T-cell (primary cell): ENCODE measurements at regions not wholly inside any gene's neighbourhood (a gene's known extent, or its start where the extent isn't known, plus 50 kb on each side); places are given as distances from the start of the nearest gene placed in this dataset.

Experiments
- ATAC-seq, 4 experiments: fragments of 200-7000 bp in 3 of 4; fragments of 150-1000 bp in 1 of 4; cut with Tn5 transposase; replicated peaks in 1 of 4; 1 replicate in 3 of 4; 2 replicates in 1 of 4; pipeline ENCODE4 v1.10.0; 2021; ENCODE audit warnings: moderate library complexity in 3 of 4, mild to moderate bottlenecking in 2 of 4, moderate number of reproducible peaks in 1 of 4
- CTCF ChIA-PET, 2 donors: fragments of 300-600 bp; sonication (Branson Sonifier 250); formaldehyde crosslinking; loops; one replicate each; lab custom pipeline; 2022; ENCODE audit warnings: antibody characterized with exemption in 2 of 2; lab: Charles Lee
- POLR2A ChIA-PET, 2 donors: fragments of 300-600 bp; sonication (Branson Sonifier 250); formaldehyde crosslinking; loops; one replicate each; lab custom pipeline; 2022; ENCODE audit warnings: antibody characterized with exemption in 2 of 2; lab: Charles Lee
- DNase-seq, 35 experiments: peaks; one replicate each; pipeline versions ENCODE4 v3.0.0 to v3.0.0-alpha.2; 2013 to 2023
- H3K27ac ChIP-seq: one replicate; pipeline ENCODE4 v1.5.1; 2013; ENCODE audit warnings: low read length
- H3K27me3 ChIP-seq, 2 experiments: replicated peaks in 1 of 2; 1 replicate in 1 of 2; 2 replicates in 1 of 2; pipeline versions ENCODE4 v1.6.1 to v1.7.0; 2013; ENCODE audit warnings: low read length in 1 of 2, mixed read lengths in 1 of 2; ENCODE audit not compliant: control insufficient read depth in 2 of 2, insufficient read depth in 2 of 2; ENCODE audit errors: extremely low read depth in 1 of 2
- H3K36me3 ChIP-seq, 2 donors: 1 replicate in 1 of 2; 2 replicates in 1 of 2; pipeline versions ENCODE4 v1.6.1 to v1.7.0; 2013; ENCODE audit warnings: low read length in 1 of 2; ENCODE audit not compliant: control insufficient read depth in 2 of 2, insufficient read depth in 1 of 2; ENCODE audit errors: extremely low read depth in 1 of 2
- H3K4me1 ChIP-seq, 2 experiments: 1 replicate in 1 of 2; 2 replicates in 1 of 2; pipeline versions ENCODE4 v1.6.1 to v1.7.0; 2013; ENCODE audit warnings: low read length in 2 of 2, mixed read lengths in 1 of 2; ENCODE audit not compliant: insufficient read depth in 2 of 2, control insufficient read depth in 1 of 2; ENCODE audit errors: extremely low read depth in 1 of 2
- H3K4me3 ChIP-seq, 2 donors: 1 replicate in 1 of 2; 2 replicates in 1 of 2; pipeline versions ENCODE4 v1.5.1 to v1.7.0; 2013; ENCODE audit warnings: mild to moderate bottlenecking in 2 of 2, low read length in 1 of 2, moderate library complexity in 1 of 2; ENCODE audit not compliant: control insufficient read depth in 1 of 2; ENCODE audit errors: extremely low read depth in 1 of 2
- H3K9me3 ChIP-seq: 2 replicates; pipeline ENCODE4 v1.7.0; 2013
- H3K27ac Mint-ChIP-seq, 2 donors: one replicate each; pipeline ENCODE4 v1.8.0; 2020 to 2021; ENCODE audit warnings: mild to moderate bottlenecking in 2 of 2, mixed read lengths in 2 of 2
- H3K27me3 Mint-ChIP-seq, 2 donors: one replicate each; pipeline ENCODE4 v1.8.0; 2021 to 2022; ENCODE audit warnings: mixed read lengths in 2 of 2
- H3K36me3 Mint-ChIP-seq: one replicate; pipeline ENCODE4 v1.8.0; 2021; ENCODE audit warnings: mixed read lengths
- H3K4me1 Mint-ChIP-seq, 3 donors: one replicate each; pipeline ENCODE4 v1.8.0; 2020 to 2022; ENCODE audit warnings: mixed read lengths in 3 of 3, mild to moderate bottlenecking in 1 of 3
- H3K4me3 Mint-ChIP-seq, 3 donors: one replicate each; pipeline ENCODE4 v1.8.0; 2020 to 2022; ENCODE audit warnings: mild to moderate bottlenecking in 3 of 3, mixed read lengths in 3 of 3, moderate library complexity in 3 of 3
- H3K9me3 Mint-ChIP-seq, 3 donors: one replicate each; pipeline ENCODE4 v1.8.0; 2020 to 2022; ENCODE audit warnings: mixed read lengths in 3 of 3
- WGBS: methylation state at CpG from one replicate; pipeline ENCODE4 v1.1.5; 2013; ENCODE audit warnings: missing lambda C conversion rate; ENCODE audit not compliant: insufficient coverage; 5-methylcytosine and 5-hydroxymethylcytosine counted together

DNA sequence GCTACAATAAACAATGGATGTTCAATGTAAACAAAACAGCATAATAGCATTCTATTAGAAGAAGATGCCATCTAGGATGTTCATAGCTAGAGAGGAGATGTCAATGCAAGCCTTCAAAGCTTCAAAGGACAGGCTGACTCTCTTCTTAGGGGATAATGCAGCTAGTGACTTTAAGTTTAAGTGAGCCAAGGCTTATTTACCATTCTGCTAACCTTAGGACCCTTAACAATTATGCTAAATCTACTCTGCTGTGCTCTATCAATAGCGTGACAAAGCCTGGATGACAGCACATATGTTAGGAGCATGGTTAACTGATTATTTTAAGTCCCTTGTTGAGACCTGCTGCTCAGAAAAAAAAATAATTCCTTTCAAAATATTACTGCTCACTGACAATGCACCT lies 106.0 kb upstream of the SSTR1 start:
- Histone ChIP-seq H3K9me3 (peaks cover 3% of the 10 kb centered on the region), H3K27ac (no peak overlapping the region), H3K27me3 (no peaks in the 10 kb centered on the region), H3K4me1 (peaks cover 0 to 7% of the 10 kb centered on the region in 2 experiments), H3K4me3 (no peak overlapping the region), H3K36me3 (no peaks in the 10 kb centered on the region)
- no peaks in the 10 kb centered on the region for H3K36me3 Mint-ChIP-seq
- DNase-seq (no peak), ATAC-seq (no peak)
- H3K4me3 Mint-ChIP-seq = no peak overlapping the region
- peaks cover 4 to 29% (median 6%) of the 10 kb centered on the region in 3 donors for H3K9me3 Mint-ChIP-seq
- CTCF ChIA-PET = interaction anchor here in 1 of 2 donors (0.9 kb wide), 1 partner anchor 23 kb away, joined by 3 read pairs; no protein-coding TSS in a partner anchor
- H3K4me1 Mint-ChIP-seq = peaks cover 0 to 5% (median 1%) of the 10 kb centered on the region in 3 donors
- WGBS = no CpG with 5 or more reads among the region's 1 CpG
- POLR2A ChIA-PET = no interaction called here
- H3K27me3 Mint-ChIP-seq = no peaks in the 10 kb centered on the region
- no peak overlapping the region for H3K27ac Mint-ChIP-seq

DNA sequence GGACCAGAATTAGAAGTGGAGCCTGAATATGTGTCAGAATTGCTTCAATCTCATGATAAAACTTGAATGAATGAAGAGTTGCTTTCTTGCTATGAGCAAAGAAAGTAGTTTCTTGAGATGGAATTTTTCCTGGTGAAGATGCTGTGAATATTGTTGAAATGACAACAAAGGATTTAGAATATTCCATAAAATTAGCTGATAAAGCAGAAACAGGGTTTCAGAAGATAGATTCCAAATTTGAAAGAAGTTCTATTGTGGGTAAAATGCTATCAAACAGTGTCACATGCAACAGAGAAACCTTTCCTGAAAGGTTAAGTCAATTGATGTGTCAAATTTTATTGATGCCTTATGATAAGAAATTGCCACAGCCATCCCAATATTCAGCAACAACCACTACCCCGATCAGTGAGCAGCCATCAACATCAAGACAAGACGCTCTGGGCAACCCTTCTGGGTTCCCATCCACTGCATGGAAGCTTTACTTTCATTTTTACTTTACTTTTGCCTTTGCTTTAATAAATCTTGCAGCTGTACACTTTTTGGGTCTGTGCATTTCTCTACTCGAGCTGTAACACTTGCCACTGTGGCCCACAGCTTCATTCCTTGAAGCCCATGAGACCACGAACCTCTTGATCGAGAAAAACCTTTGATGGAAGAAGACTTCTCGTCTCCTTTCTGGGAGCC lies 104.0 kb upstream of the SSTR1 start:
- Mint-ChIP-seq H3K9me3 (peaks cover 6 to 18% (median 13%) of the 10 kb centered on the region in 3 donors), H3K36me3 (no peaks in the 10 kb centered on the region), H3K27ac (peak overlapping the region in 1 of 2 donors; percentile 7), H3K4me1 (peaks cover 3 to 9% (median 5%) of the 10 kb centered on the region in 3 donors), H3K27me3 (no peaks in the 10 kb centered on the region), H3K4me3 (no peak overlapping the region)
- Histone ChIP-seq H3K4me1 (peaks cover 0 to 7% of the 10 kb centered on the region in 2 experiments), H3K9me3 (no peaks in the 10 kb centered on the region), H3K4me3 (no peak overlapping the region), H3K27ac (no peak overlapping the region), H3K36me3 (no peaks in the 10 kb centered on the region), H3K27me3 (no peaks in the 10 kb centered on the region)
- ChIA-PET CTCF (no interaction called here), POLR2A (no interaction called here)
- WGBS = 89% methylated on average over 3 of the region's 6 CpGs
- ATAC-seq (no peak), DNase-seq (peak in 1 of 35 experiments; percentile 29)

DNA sequence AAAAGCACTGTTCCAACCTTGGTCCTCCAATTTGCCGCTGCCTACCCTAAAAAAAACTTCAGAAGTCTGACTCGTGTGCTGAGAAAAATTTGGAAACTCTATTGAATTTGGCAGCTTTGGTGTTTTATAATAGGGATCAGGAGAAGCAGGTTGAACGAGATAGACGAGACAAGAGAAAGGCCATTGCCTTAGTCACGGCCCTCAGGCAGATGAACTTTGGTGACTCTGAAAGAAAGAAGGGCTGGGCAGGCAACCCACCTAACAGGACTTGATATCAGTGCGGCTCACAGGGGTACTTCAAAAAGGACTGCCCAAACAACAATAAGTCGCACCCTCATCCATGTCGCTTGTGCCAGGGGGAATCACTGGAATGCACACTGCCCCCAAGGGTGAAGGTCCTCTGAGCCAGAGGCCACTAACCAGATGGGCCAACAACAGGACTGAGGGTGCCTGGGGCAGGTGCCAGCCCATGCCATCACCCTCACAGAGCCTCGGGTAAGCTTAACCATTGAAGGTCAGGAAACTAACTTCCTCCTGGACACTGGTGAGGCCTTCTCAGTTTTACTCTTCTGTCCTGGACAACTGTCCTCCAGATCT lies 102.5 kb upstream of the SSTR1 start:
- no peak for ATAC-seq

DNA sequence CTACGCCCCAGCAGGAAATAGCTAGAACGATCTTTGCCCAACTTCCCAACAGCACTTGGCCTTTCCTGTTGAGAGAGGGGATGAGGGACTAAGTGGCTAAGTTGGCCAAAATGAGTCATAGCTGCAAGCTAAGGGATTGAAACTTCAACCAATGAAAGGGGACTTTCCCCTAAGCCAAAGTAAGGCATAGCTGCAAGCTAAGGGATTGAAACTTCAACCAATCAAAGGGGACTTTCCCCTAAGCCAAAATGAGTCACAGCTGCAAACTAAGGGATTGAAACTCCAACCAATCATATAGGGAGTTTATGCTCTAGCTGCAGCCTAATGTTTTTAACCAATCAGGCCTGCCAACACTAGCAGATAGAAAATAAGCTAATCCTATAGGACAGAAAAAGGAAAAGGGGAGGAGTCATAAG lies 100.5 kb upstream of the SSTR1 start:
- Mint-ChIP-seq H3K36me3 (no peaks in the 10 kb centered on the region), H3K4me1 (peaks cover 3 to 9% (median 5%) of the 10 kb centered on the region in 3 donors), H3K27me3 (no peaks in the 10 kb centered on the region), H3K4me3 (no peak overlapping the region), H3K9me3 (peaks cover 3 to 9% (median 5%) of the 10 kb centered on the region in 3 donors), H3K27ac (no peak overlapping the region)
- H3K4me1 ChIP-seq = peaks cover 0 to 7% of the 10 kb centered on the region in 2 experiments
- ChIA-PET POLR2A (no interaction called here), CTCF (no interaction called here)
- H3K4me3 ChIP-seq = no peak overlapping the region
- H3K27ac ChIP-seq = no peak overlapping the region
- DNase-seq (peak in 1 of 35 experiments; percentile 11), ATAC-seq (no peak)
- H3K27me3 ChIP-seq = no peaks in the 10 kb centered on the region
- H3K9me3 ChIP-seq = no peaks in the 10 kb centered on the region
- no CpG with 5 or more reads among the region's 2 CpGs for WGBS
- no peaks in the 10 kb centered on the region for H3K36me3 ChIP-seq

More for the DNA sequence above, 102.5 kb upstream of the SSTR1 start:
- no peaks in the 10 kb centered on the region for H3K27me3 Mint-ChIP-seq
- WGBS = 93% methylated on average over 7 of the region's 9 CpGs
- Histone ChIP-seq H3K4me3 (no peak overlapping the region), H3K9me3 (no peaks in the 10 kb centered on the region), H3K36me3 (no peaks in the 10 kb centered on the region), H3K27me3 (no peaks in the 10 kb centered on the region), H3K27ac (no peak overlapping the region), H3K4me1 (peaks cover 0 to 7% of the 10 kb centered on the region in 2 experiments)
- no peak for DNase-seq
- H3K27ac Mint-ChIP-seq = no peak overlapping the region
- H3K4me1 Mint-ChIP-seq = peaks cover 3 to 9% (median 5%) of the 10 kb centered on the region in 3 donors
- H3K36me3 Mint-ChIP-seq = no peaks in the 10 kb centered on the region
- POLR2A ChIA-PET = no interaction called here
- H3K9me3 Mint-ChIP-seq = peaks cover 3 to 15% (median 9%) of the 10 kb centered on the region in 3 donors
- H3K4me3 Mint-ChIP-seq = no peak overlapping the region
- CTCF ChIA-PET = interaction anchor here in 1 of 2 donors (0.6 kb wide), 1 partner anchor 994 kb away, joined by 3 read pairs; no protein-coding TSS in a partner anchor

DNA sequence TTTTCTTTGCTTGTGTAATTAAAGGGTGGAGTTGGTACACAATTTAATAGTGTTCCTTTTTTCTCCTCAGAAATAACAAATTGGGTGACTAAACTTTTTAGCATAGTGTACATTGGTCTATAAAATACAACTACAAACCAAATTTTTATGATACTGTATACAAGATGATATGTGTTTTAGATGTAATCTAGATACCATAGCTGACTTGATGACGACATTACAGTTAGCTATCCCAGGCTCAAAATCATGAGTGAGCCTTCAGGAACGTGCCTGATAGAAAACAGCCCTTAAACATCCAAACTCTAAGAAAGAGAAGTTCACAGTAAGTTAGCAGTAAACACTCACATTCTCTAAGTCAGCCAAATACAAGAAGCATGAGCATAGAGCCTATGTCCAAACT lies 99.0 kb upstream of the SSTR1 start:
- peaks cover 2 to 9% (median 3%) of the 10 kb centered on the region in 3 donors for H3K4me1 Mint-ChIP-seq
- no peak for ATAC-seq
- no peaks in the 10 kb centered on the region for H3K9me3 ChIP-seq
- no peak overlapping the region for H3K27ac ChIP-seq
- no peak overlapping the region for H3K4me3 Mint-ChIP-seq
- no peaks in the 10 kb centered on the region for H3K27me3 ChIP-seq
- H3K4me3 ChIP-seq = no peak overlapping the region
- H3K27me3 Mint-ChIP-seq = no peaks in the 10 kb centered on the region
- peaks cover 0 to 7% of the 10 kb centered on the region in 2 experiments for H3K4me1 ChIP-seq
- H3K36me3 Mint-ChIP-seq = no peaks in the 10 kb centered on the region
- peaks cover 3 to 9% (median 4%) of the 10 kb centered on the region in 3 donors for H3K9me3 Mint-ChIP-seq
- H3K27ac Mint-ChIP-seq = no peak overlapping the region
- WGBS = no CpG with 5 or more reads among the region's 2 CpGs
- ChIA-PET POLR2A (no interaction called here), CTCF (no interaction called here)
- no peak for DNase-seq
- H3K36me3 ChIP-seq = no peaks in the 10 kb centered on the region

DNA sequence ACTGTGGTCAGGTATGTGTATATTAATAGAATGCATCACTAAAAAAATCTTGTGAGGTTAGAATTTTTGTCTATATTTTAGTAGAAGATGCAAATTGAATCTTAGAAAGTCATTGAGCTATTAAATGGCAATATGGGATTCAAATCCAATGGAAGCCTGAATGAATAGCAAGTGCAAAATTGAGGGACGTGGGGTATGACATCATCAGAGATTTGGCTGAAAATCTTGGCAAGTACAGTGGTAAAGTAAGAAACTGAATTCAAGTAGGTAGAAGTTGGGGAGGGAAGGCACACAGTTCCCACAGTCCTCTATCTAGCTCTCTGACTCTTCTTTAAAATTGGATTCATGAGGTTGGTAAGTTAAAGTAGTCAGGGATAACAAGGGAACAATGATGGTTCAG lies 97.4 kb upstream of the SSTR1 start:
- Mint-ChIP-seq H3K36me3 (no peaks in the 10 kb centered on the region), H3K4me1 (peaks cover 0 to 9% (median 2%) of the 10 kb centered on the region in 3 donors), H3K27me3 (no peaks in the 10 kb centered on the region), H3K27ac (no peak overlapping the region), H3K9me3 (peaks cover 3 to 9% (median 4%) of the 10 kb centered on the region in 3 donors), H3K4me3 (no peak overlapping the region)
- H3K4me3 ChIP-seq = no peak overlapping the region
- no peaks in the 10 kb centered on the region for H3K4me1 ChIP-seq
- no peak for DNase-seq
- CTCF ChIA-PET = no interaction called here
- no peaks in the 10 kb centered on the region for H3K9me3 ChIP-seq
- H3K27ac ChIP-seq = no peak overlapping the region
- H3K27me3 ChIP-seq = no peaks in the 10 kb centered on the region
- no peak for ATAC-seq
- POLR2A ChIA-PET = no interaction called here
- no CpG with 5 or more reads among the region's 1 CpG for WGBS
- H3K36me3 ChIP-seq = no peaks in the 10 kb centered on the region
